DND-41 (cell line): ENCODE measurements at regions not wholly inside any gene's neighbourhood (a gene's known extent, or its start where the extent isn't known, plus 50 kb on each side); places are given as distances from the start of the nearest gene placed in this dataset.

Experiments
- EZH2 ChIP-seq: IDR thresholded peaks from 3 replicates; pipeline ENCODE4 v1.6.1; 2012; ENCODE audit warnings: borderline replicate concordance, low read depth, mild to moderate bottlenecking, moderate library complexity, low read length, inconsistent platforms; ENCODE audit not compliant: severe bottlenecking
- TF ChIP-seq, protein P1 (sequence below): IDR thresholded peaks from 2 replicates; pipeline ENCODE4 v1.5.1; 2012; ENCODE audit warnings: borderline replicate concordance, low read length, moderate library complexity, mild to moderate bottlenecking; ENCODE audit not compliant: poor library complexity, severe bottlenecking; ENCODE audit errors: extremely low read depth

DNA sequence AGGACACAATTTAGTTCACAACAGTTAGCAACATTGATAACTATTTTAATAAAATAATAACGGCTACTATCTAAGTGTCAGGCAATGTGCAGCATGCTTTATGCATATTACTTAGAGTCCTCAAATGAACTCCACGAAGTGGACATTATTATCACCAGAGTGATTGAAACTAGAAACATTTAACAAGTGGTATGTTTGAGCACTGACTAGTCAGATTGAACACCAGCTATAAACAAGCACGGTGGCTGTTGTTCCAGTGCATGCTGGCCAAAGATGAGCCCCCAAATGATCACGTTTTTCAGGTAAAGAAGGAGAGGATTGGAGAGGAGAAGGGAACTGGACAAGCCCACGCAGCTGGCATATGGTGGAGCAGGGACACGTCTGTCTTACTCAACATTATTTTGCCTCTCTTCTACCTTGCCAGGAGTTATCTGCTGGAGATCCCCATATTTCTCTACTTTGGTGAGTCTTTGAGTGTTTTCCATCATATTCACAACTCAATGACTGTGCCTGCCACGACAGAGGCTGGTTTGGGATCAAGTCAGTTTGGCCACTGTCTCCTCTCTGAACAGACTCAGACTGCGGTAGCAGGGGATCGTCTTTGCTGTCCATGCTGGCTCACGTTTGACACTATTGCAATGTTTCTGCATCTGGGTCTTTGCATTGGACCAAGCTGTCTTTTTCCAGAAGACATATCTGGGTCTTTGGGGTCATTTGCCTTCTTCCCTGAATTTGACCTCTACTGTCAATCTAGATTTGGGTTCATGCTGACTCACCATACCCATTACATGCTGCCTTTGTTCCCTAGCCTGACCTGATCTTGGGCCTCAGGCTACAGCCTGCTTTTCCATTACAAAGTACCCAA is 66.0 kb upstream of the ACSL3 start:
- TF ChIP-seq, protein P1, sequence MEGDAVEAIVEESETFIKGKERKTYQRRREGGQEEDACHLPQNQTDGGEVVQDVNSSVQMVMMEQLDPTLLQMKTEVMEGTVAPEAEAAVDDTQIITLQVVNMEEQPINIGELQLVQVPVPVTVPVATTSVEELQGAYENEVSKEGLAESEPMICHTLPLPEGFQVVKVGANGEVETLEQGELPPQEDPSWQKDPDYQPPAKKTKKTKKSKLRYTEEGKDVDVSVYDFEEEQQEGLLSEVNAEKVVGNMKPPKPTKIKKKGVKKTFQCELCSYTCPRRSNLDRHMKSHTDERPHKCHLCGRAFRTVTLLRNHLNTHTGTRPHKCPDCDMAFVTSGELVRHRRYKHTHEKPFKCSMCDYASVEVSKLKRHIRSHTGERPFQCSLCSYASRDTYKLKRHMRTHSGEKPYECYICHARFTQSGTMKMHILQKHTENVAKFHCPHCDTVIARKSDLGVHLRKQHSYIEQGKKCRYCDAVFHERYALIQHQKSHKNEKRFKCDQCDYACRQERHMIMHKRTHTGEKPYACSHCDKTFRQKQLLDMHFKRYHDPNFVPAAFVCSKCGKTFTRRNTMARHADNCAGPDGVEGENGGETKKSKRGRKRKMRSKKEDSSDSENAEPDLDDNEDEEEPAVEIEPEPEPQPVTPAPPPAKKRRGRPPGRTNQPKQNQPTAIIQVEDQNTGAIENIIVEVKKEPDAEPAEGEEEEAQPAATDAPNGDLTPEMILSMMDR, result no peak
- no peak for TF ChIP-seq EZH2
